Uterus (tissue), 3 donors: ENCODE measurements at regions not wholly inside any gene's neighbourhood (a gene's known extent, or its start where the extent isn't known, plus 50 kb on each side); places are given as distances from the start of the nearest gene placed in this dataset.

Experiments used
- DNase-seq, 2 donors: peaks; one replicate each; pipeline ENCODE4 v3.0.0-alpha.2; 2019 to 2020
- H3K27ac ChIP-seq, 2 donors: fragments of 200-600 bp; sonication (generic); 1 replicate in 1 of 2; 2 replicates in 1 of 2; pipeline ENCODE4 v1.5.1; 2016 to 2018
- H3K27me3 ChIP-seq, 2 donors: fragments of 200-600 bp; sonication (generic); one replicate each; pipeline ENCODE4 v1.5.1; 2018 to 2019; ENCODE audit warnings: control low read depth in 1 of 2
- H3K36me3 ChIP-seq, 2 donors: fragments of 200-600 bp; sonication (generic); one replicate each; pipeline ENCODE4 v1.5.1; 2019; ENCODE audit warnings: control low read depth in 1 of 2
- H3K4me1 ChIP-seq, 2 donors: fragments of 200-600 bp; sonication (generic); one replicate each; pipeline ENCODE4 v1.5.1; 2018 to 2019; ENCODE audit warnings: control low read depth in 1 of 2
- H3K4me3 ChIP-seq, 2 donors: fragments of 200-600 bp; sonication (generic); 1 replicate in 1 of 2; 2 replicates in 1 of 2; pipeline ENCODE4 v1.5.1; 2018 to 2019; ENCODE audit warnings: mild to moderate bottlenecking in 1 of 2
- H3K9me3 ChIP-seq, 2 donors: fragments of 200-600 bp; sonication (generic); one replicate each; pipeline ENCODE4 v1.5.1; 2019; ENCODE audit warnings: control low read depth in 1 of 2
- POLR2A ChIP-seq, 2 donors: fragments of 450-650 bp; IDR thresholded peaks; one replicate each; pipeline ENCODE4 v1.6.1; 2016; ENCODE audit warnings: antibody characterized with exemption in 2 of 2, mild to moderate bottlenecking in 1 of 2, moderate library complexity in 1 of 2
- intact Hi-C: fragments of 100-400 bp; cut with DNase I; formaldehyde crosslinking; loops from one replicate; pipeline ENCODE4 v1.15.1; 2023; ENCODE audit warnings: low total_unique reads
- TF ChIP-seq, protein P1 (sequence below), 4 experiments: fragments of 200-600 bp in 2 of 4; fragments of 450-650 bp in 2 of 4; sonication (generic) in 2 of 4; IDR thresholded peaks; one replicate each; pipeline ENCODE4 v1.5.1; 2016 to 2019; ENCODE audit warnings: antibody characterized with exemption in 4 of 4, mild to moderate bottlenecking in 2 of 4, moderate library complexity in 1 of 4
- donor health status: DM: yes; HTN: yes; CAD: no.

DNA sequence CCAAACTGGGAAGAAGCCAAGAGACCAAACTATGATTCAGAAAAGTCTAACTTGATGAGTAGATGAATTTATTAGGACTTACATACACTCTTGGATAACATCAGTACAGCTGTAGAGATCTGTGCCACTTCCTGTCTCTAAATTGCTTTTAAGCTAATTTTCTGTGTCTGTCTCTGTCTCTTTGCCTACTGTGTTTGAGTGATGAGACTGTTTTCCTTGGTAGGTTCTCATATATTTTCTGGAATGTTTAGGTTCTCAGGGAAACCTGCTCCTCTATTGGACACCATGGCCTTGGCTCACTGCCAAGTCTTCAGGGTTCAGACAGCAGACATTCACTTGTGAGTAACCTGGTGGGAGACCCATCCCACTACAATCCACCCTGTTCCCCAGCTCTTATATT lies 103.5 kb upstream of the KIF2B start:
- no peak for DNase-seq
- Histone ChIP-seq H3K4me3 (no peak overlapping the region), H3K27ac (no peak overlapping the region), H3K4me1 (no peaks in the 10 kb centered on the region), H3K9me3 (no peaks in the 10 kb centered on the region), H3K36me3 (no peaks in the 10 kb centered on the region), H3K27me3 (no peaks in the 10 kb centered on the region)
- intact Hi-C loops = no loop called here
- no peak for TF ChIP-seq POLR2A (IDR thresholded peaks at IDR 0.05)
- TF ChIP-seq, protein P1, sequence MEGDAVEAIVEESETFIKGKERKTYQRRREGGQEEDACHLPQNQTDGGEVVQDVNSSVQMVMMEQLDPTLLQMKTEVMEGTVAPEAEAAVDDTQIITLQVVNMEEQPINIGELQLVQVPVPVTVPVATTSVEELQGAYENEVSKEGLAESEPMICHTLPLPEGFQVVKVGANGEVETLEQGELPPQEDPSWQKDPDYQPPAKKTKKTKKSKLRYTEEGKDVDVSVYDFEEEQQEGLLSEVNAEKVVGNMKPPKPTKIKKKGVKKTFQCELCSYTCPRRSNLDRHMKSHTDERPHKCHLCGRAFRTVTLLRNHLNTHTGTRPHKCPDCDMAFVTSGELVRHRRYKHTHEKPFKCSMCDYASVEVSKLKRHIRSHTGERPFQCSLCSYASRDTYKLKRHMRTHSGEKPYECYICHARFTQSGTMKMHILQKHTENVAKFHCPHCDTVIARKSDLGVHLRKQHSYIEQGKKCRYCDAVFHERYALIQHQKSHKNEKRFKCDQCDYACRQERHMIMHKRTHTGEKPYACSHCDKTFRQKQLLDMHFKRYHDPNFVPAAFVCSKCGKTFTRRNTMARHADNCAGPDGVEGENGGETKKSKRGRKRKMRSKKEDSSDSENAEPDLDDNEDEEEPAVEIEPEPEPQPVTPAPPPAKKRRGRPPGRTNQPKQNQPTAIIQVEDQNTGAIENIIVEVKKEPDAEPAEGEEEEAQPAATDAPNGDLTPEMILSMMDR (IDR thresholded peaks at IDR 0.05) = no peak

DNA sequence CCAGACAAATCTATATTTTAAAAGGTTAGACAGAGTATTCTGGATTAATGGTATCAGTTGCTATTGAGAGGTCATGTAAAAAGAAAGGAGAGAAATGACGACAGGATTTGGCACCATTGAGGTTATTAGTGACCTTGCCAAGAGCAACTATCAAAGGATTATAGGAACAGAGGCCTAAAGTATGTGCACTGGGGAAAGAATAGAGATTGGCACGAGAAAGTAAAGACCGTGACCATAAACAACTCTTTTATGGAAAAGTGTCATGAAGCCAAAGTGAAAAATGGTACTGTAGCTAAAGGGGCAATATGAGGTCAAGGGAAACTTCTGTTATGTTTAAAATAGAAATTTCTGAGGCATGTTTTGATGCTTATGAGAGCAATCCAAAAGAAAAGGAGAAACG lies 115.2 kb upstream of the KIF2B start:
- H3K27me3 ChIP-seq = no peaks in the 10 kb centered on the region
- no peaks in the 10 kb centered on the region for H3K9me3 ChIP-seq
- no peak overlapping the region for H3K27ac ChIP-seq
- no peaks in the 10 kb centered on the region for H3K4me1 ChIP-seq
- intact Hi-C loops = no loop called here
- no peak for DNase-seq
- no peaks in the 10 kb centered on the region for H3K36me3 ChIP-seq
- no peak overlapping the region for H3K4me3 ChIP-seq
- TF ChIP-seq POLR2A (IDR thresholded peaks at IDR 0.05) = no peak
- TF ChIP-seq, protein P1 (IDR thresholded peaks at IDR 0.05) = no peak

DNA sequence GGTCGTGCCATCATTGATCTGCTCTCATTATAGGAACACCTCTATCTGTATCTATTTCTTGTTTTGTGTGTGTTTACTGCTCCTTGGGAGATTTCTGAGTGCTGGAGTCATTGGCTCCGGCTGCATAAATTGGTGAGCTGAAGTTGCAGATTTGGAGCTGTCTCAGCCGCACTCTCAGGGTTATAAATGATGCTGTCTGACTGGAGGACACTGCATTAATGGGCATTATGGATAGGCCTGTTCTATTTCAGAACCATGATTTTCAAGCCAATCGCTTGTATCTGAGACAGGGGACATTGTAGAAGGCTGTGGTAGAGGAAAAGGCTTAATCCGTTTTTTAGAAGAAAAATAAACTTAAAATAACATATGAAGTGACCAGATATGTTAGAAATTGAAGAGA lies 126.4 kb upstream of the KIF2B start:
- Histone ChIP-seq H3K4me1 (no peaks in the 10 kb centered on the region), H3K27me3 (no peaks in the 10 kb centered on the region), H3K36me3 (no peaks in the 10 kb centered on the region), H3K9me3 (no peaks in the 10 kb centered on the region), H3K4me3 (no peak overlapping the region), H3K27ac (no peak overlapping the region)
- intact Hi-C loops = no loop called here
- no peak for DNase-seq
- TF ChIP-seq, protein P1 (IDR thresholded peaks at IDR 0.05) = no peak
- no peak for TF ChIP-seq POLR2A (IDR thresholded peaks at IDR 0.05)

DNA sequence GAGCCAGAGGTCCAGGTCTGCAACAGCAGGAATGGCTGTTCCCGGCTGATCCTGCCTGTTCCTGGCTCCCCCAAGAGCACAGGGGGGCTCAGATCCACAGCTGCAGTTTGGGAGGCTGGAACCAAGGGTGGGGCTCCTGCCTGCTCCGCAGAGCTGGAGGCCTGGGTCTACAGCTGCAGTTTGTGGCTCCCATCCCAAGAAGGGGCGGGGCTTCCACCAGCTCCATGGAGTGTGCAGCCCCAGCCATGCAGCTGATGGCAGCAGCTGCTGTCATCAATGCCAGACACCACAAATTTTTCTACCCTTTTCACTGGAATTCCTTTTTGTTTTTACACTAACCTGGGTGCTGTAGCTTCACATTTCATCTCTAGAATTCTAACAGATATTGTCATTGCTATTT lies 135.4 kb upstream of the KIF2B start:
- H3K4me3 ChIP-seq = no peak overlapping the region
- H3K27ac ChIP-seq = no peak overlapping the region
- DNase-seq = no peak
- no peaks in the 10 kb centered on the region for H3K9me3 ChIP-seq
- TF ChIP-seq, protein P1 (IDR thresholded peaks at IDR 0.05) = no peak
- TF ChIP-seq POLR2A (IDR thresholded peaks at IDR 0.05) = no peak
- no peaks in the 10 kb centered on the region for H3K36me3 ChIP-seq
- intact Hi-C loops = no loop called here
- H3K27me3 ChIP-seq = no peaks in the 10 kb centered on the region
- no peaks in the 10 kb centered on the region for H3K4me1 ChIP-seq

DNA sequence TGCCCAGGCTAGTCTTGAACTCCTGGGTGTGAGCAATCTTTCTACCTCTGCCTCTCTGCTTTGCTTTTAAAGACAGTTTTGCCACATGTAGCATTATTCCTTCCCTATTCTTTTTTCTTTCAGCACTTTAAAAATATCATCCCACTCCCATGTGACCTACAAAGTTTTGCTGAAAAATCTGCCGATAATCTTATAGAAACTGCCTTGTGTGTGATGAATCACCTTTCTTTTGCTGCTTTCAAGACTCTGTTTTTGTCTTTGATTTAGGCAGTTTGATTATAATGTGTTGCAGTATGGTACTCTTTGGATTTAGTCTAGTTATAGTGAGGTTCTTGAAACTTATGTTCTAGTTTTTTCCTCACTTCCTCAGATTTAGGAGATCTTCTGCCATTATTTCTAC lies 142.0 kb upstream of the KIF2B start:
- Histone ChIP-seq H3K9me3 (no peaks in the 10 kb centered on the region), H3K36me3 (no peaks in the 10 kb centered on the region), H3K27me3 (no peaks in the 10 kb centered on the region), H3K4me3 (no peak overlapping the region), H3K4me1 (no peaks in the 10 kb centered on the region), H3K27ac (no peak overlapping the region)
- intact Hi-C loops = no loop called here
- TF ChIP-seq POLR2A (IDR thresholded peaks at IDR 0.05) = no peak
- TF ChIP-seq, protein P1 (IDR thresholded peaks at IDR 0.05) = no peak
- no peak for DNase-seq
